ENCODE measurements at regions not wholly inside any gene's neighbourhood (a gene's known extent, or its start where the extent isn't known, plus 50 kb on each side); places are given as distances from the start of the nearest gene placed in this dataset.

DNA sequence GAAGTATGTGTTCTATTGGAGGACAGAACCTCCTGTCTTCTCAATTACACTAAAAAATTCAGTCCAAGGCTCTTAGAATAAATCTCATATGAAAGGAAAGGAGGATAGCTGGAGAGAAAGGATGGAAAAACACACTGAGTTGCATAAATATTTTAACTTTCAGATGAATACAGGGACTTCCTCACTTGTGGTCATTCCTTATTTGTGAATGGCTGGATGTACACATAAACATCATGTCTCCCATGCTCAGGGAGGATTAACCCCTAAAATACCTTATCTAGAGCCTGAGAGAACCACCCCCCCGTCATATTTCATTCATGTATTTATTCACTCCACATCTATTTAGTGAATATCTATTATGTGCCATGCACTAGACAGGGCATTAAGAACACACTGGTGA lies 217.6 kb upstream of the CITED2 start:
- no peak for ATAC-seq (ENCODE audit: low read depth in 2 of 2)
- no peak for DNase-seq
- Histone ChIP-seq H3K9me3 (ENCODE audit: control insufficient read depth in 2 of 2, low read length in 2 of 2) (no peaks in the 10 kb centered on the region), H3K4me3 (ENCODE audit: low read depth, low read length) (no peak overlapping the region), H3K4me1 (ENCODE audit: control insufficient read depth, insufficient read depth, low read length, poor library complexity, severe bottlenecking) (no peaks in the 10 kb centered on the region), H3K27me3 (ENCODE audit: control insufficient read depth, insufficient read depth, low read length) (peaks cover 7% of the 10 kb centered on the region), H3K27ac (ENCODE audit: insufficient read depth, low read length, poor library complexity, severe bottlenecking) (no peak overlapping the region), H3K36me3 (ENCODE audit: control insufficient read depth, insufficient read depth, low read length) (no peaks in the 10 kb centered on the region)
- Mint-ChIP-seq H3K4me1 (peaks cover 0 to 7% (median 0%) of the 10 kb centered on the region in 4 donors), H3K36me3 (no peaks in the 10 kb centered on the region), H3K4me3 (no peak overlapping the region), H3K27ac (no peak overlapping the region), H3K9me3 (peaks cover 0 to 1% (median 0%) of the 10 kb centered on the region in 7 donors), H3K27me3 (peaks cover 37% of the 10 kb centered on the region)

DNA sequence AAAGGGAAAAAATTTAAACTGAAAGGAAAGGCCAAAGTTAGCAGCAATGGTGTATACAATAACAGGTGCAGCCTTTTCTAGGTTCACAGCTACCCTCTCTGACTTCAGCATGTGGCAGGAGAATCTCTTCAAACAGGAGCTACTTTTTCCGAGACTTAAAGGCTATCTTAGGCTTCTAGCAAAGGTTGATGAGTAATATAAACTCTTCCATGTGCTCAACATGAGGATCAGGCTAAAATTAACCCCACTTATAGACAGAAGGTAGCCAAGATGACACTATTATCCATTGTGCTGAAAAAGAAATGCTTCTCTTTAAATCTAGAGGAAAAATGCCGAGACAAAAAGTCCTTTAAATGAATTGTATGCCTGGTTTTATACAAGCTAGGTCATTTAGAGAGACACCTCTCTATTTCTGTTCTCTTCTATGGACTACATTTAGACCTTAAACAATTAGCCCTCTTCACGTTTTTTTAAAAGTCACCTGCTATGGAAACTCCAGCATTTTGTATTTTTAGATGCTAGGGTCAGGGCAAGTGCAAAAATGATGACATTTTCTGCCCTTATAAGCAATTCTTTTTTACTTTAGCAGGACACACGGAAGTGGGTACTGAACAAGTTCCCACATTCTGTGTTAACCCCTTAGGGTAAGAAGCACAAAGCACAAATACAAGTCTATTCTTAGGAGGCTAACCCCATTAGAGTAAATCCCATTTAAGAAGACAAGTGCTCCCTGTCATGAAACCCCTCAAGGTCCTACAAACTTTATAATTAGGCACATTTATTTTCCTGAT lies 216.8 kb upstream of the CITED2 start:
- no peak overlapping the region for H3K4me3 ChIP-seq (ENCODE audit: low read depth, low read length)

DNA sequence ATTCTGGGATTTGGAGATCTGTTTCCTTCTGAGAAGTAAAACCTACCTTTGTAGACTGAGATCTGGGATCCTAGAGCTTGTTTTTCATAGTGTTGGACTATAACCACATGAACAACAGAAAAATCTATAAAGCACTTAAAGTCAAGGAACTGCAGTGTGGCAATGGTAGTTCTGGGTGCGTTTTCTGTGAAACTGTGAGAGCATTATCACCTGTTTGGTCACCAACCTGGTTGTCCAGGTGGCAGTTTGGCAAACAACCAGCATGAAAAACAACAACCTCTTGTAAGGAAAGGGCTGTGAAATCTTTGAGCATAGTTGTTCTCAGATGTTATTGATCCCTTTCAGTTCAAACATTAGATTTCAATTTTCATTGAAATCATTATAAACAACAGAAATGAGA lies 215.8 kb upstream of the CITED2 start:
- ATAC-seq (ENCODE audit: low read depth in 2 of 2) (no peak), DNase-seq (no peak)
- Histone ChIP-seq H3K9me3 (ENCODE audit: control insufficient read depth in 2 of 2, low read length in 2 of 2) (no peaks in the 10 kb centered on the region), H3K4me1 (ENCODE audit: control insufficient read depth, insufficient read depth, low read length, poor library complexity, severe bottlenecking) (no peaks in the 10 kb centered on the region), H3K4me3 (ENCODE audit: low read depth, low read length) (no peak overlapping the region), H3K27me3 (ENCODE audit: control insufficient read depth, insufficient read depth, low read length) (peaks cover 7% of the 10 kb centered on the region), H3K27ac (ENCODE audit: insufficient read depth, low read length, poor library complexity, severe bottlenecking) (no peak overlapping the region), H3K36me3 (ENCODE audit: control insufficient read depth, insufficient read depth, low read length) (no peaks in the 10 kb centered on the region)
- Mint-ChIP-seq H3K4me1 (peaks cover 0 to 6% (median 0%) of the 10 kb centered on the region in 4 donors), H3K4me3 (no peak overlapping the region), H3K9me3 (peaks cover 0 to 1% (median 0%) of the 10 kb centered on the region in 7 donors), H3K27me3 (peaks cover 37% of the 10 kb centered on the region), H3K27ac (no peak overlapping the region), H3K36me3 (no peaks in the 10 kb centered on the region)

More for the DNA sequence above, 216.8 kb upstream of the CITED2 start:
- Mint-ChIP-seq H3K9me3 (peaks cover 0 to 1% (median 0%) of the 10 kb centered on the region in 7 donors), H3K36me3 (no peaks in the 10 kb centered on the region), H3K4me1 (peaks cover 0 to 7% (median 0%) of the 10 kb centered on the region in 4 donors), H3K27ac (no peak overlapping the region), H3K27me3 (peaks cover 37% of the 10 kb centered on the region), H3K4me3 (no peak overlapping the region)
- Histone ChIP-seq H3K27ac (ENCODE audit: insufficient read depth, low read length, poor library complexity, severe bottlenecking) (no peak overlapping the region), H3K27me3 (ENCODE audit: control insufficient read depth, insufficient read depth, low read length) (peaks cover 7% of the 10 kb centered on the region), H3K9me3 (ENCODE audit: control insufficient read depth in 2 of 2, low read length in 2 of 2) (no peaks in the 10 kb centered on the region), H3K36me3 (ENCODE audit: control insufficient read depth, insufficient read depth, low read length) (no peaks in the 10 kb centered on the region), H3K4me1 (ENCODE audit: control insufficient read depth, insufficient read depth, low read length, poor library complexity, severe bottlenecking) (no peaks in the 10 kb centered on the region)
- ATAC-seq (ENCODE audit: low read depth in 2 of 2) (no peak), DNase-seq (no peak)

DNA sequence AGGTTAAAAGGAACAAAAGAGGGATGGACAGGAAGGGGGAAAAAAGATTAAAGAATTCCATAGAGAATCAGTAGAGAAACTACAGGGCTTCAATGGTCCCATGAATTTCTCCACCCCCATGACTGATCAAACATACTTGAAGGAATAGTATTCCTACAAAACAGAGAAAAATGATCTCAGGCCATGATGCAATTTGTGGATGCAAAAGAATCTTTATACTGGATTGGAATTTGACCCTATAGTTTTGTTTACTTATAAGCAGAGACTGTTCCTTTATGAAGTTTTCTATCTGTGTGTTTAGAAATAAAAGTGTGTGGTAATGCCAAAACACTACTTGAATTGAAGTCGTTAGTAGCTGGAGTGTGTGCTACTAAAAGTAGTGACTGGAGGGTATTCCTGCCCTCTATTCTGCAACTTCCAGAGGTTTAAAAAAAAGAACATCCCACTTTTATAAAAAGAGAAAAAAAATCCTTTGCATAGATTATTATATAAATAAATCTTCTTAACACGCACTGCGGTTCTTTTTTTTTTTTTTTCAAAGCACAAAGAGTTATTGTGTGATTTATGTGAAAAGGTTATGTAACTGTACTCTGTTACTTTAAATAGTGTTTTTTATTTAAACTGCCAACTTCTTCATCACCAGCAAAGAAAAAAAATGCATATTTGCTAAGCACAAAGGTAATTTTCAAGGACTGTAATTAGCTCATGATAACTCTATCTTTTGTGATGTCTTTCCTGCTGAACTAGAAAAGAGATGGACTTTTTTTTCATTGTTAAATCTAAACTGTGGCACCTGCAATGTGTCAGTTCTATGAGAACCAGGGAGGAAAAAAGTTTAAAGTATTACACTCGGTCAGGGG lies 214.5 kb upstream of the CITED2 start:
- H3K4me3 Mint-ChIP-seq, result no peak overlapping the region
- H3K9me3 ChIP-seq (ENCODE audit: control insufficient read depth in 2 of 2, low read length in 2 of 2), result no peaks in the 10 kb centered on the region
- peaks cover 0 to 1% (median 0%) of the 10 kb centered on the region in 7 donors for H3K9me3 Mint-ChIP-seq
- H3K36me3 ChIP-seq (ENCODE audit: control insufficient read depth, insufficient read depth, low read length), result no peaks in the 10 kb centered on the region
- H3K4me1 ChIP-seq (ENCODE audit: control insufficient read depth, insufficient read depth, low read length, poor library complexity, severe bottlenecking), result no peaks in the 10 kb centered on the region
- H3K27me3 Mint-ChIP-seq, result peaks cover 37% of the 10 kb centered on the region
- no peaks in the 10 kb centered on the region for H3K36me3 Mint-ChIP-seq
- H3K27me3 ChIP-seq (ENCODE audit: control insufficient read depth, insufficient read depth, low read length), result peaks cover 7% of the 10 kb centered on the region
- ATAC-seq (ENCODE audit: low read depth in 2 of 2) (no peak), DNase-seq (no peak)
- no peak overlapping the region for H3K27ac Mint-ChIP-seq
- peaks cover 0 to 2% (median 0%) of the 10 kb centered on the region in 4 donors for H3K4me1 Mint-ChIP-seq
- no peak overlapping the region for H3K4me3 ChIP-seq (ENCODE audit: low read depth, low read length)
- no peak overlapping the region for H3K27ac ChIP-seq (ENCODE audit: insufficient read depth, low read length, poor library complexity, severe bottlenecking)

DNA sequence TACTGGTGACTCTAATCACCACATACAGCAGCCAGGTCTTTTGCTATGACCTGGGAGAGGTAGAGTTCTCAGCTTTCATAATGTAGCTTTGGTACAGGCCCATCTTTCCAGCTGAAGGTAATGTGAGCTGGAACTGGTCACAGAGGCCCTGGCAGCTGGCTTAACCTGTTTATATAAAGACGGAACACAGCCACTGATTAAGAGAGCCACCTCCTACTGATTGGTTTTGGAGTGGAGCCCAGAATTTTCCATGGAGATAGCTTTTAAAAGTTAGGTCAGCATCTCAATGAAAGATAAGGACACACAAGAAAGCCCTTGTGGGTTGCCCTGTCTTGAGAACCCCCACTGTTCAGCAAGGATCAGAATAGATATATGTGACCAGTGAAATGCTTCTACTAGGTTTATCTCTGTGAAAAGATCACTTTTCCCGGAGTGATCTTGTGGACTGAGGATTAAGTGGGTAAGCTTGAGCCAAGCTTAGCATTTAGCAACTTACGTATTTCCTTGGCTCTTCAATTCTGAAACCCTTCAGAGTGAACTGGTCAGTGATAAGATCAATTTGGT lies 213.7 kb upstream of the CITED2 start:
- peaks cover 37% of the 10 kb centered on the region for H3K27me3 Mint-ChIP-seq
- no peak overlapping the region for H3K27ac Mint-ChIP-seq

DNA sequence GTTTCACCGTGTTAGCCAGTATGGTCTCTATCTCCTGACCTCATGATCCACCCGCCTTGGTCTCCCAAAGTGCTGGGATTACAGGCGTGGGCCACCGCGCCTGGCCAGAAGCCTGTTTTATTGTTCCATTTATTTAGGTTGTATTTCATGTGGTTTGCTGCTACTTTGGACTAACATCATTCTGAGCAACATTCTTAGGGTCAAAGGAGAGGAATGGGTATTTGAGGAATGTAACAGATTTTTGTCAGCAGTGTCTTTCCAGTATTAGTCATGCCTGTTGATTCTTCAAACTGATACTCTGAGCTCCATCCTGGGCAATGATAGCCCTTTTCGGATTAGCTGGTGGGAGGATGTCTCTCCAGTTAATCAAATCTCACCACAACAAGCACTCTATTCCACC lies 213.0 kb upstream of the CITED2 start:
- H3K4me3 Mint-ChIP-seq, result no peak overlapping the region
- Histone ChIP-seq H3K27ac (ENCODE audit: insufficient read depth, low read length, poor library complexity, severe bottlenecking) (no peak overlapping the region), H3K27me3 (ENCODE audit: control insufficient read depth, insufficient read depth, low read length) (peaks cover 9% of the 10 kb centered on the region), H3K4me3 (ENCODE audit: low read depth, low read length) (no peak overlapping the region), H3K9me3 (ENCODE audit: control insufficient read depth in 2 of 2, low read length in 2 of 2) (no peaks in the 10 kb centered on the region), H3K36me3 (ENCODE audit: control insufficient read depth, insufficient read depth, low read length) (no peaks in the 10 kb centered on the region), H3K4me1 (ENCODE audit: control insufficient read depth, insufficient read depth, low read length, poor library complexity, severe bottlenecking) (no peaks in the 10 kb centered on the region)
- H3K27ac Mint-ChIP-seq, result no peak overlapping the region
- peaks cover 33% of the 10 kb centered on the region for H3K27me3 Mint-ChIP-seq
- H3K9me3 Mint-ChIP-seq, result peaks cover 0 to 1% (median 0%) of the 10 kb centered on the region in 7 donors
- no peaks in the 10 kb centered on the region for H3K36me3 Mint-ChIP-seq
- ATAC-seq (ENCODE audit: low read depth in 2 of 2) (no peak), DNase-seq (no peak)
- H3K4me1 Mint-ChIP-seq, result peaks cover 0 to 2% (median 0%) of the 10 kb centered on the region in 4 donors

More for the DNA sequence above, 213.7 kb upstream of the CITED2 start:
- H3K36me3 ChIP-seq (ENCODE audit: control insufficient read depth, insufficient read depth, low read length), result no peaks in the 10 kb centered on the region
- Mint-ChIP-seq H3K9me3 (peaks cover 0 to 1% (median 0%) of the 10 kb centered on the region in 7 donors), H3K36me3 (no peaks in the 10 kb centered on the region), H3K4me3 (no peak overlapping the region), H3K4me1 (peaks cover 0 to 2% (median 0%) of the 10 kb centered on the region in 4 donors)
- peaks cover 9% of the 10 kb centered on the region for H3K27me3 ChIP-seq (ENCODE audit: control insufficient read depth, insufficient read depth, low read length)
- H3K9me3 ChIP-seq (ENCODE audit: control insufficient read depth in 2 of 2, low read length in 2 of 2), result no peaks in the 10 kb centered on the region
- no peak overlapping the region for H3K4me3 ChIP-seq (ENCODE audit: low read depth, low read length)
- H3K4me1 ChIP-seq (ENCODE audit: control insufficient read depth, insufficient read depth, low read length, poor library complexity, severe bottlenecking), result no peaks in the 10 kb centered on the region
- ATAC-seq (ENCODE audit: low read depth in 2 of 2) (no peak), DNase-seq (no peak)
- no peak overlapping the region for H3K27ac ChIP-seq (ENCODE audit: insufficient read depth, low read length, poor library complexity, severe bottlenecking)

DNA sequence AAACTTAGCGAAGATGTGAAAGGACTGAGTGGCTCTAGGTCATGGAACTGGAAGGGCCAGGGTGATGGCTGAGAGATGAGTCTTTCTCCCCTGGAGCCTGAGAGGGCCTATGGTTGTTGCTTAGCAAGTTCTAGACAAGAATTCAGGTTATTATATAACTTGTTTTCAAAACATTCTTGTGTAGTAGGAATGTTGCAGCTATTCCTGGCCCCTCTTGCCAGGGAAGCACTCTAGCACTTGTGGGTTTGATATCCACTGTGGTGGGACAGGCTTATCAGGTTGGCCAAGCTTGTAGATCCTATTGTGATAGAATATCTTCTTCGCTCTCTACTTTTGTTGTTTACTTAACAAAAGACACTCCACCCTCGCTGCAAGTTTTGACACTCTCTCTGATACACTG lies 211.8 kb upstream of the CITED2 start:
- Mint-ChIP-seq H3K9me3 (no peaks in the 10 kb centered on the region), H3K27ac (peak overlapping the region in 1 of 3 donors; percentile 34)
- ATAC-seq (ENCODE audit: low read depth in 2 of 2), result no peak

More for the DNA sequence above, 211.8 kb upstream of the CITED2 start:
- no peaks in the 10 kb centered on the region for H3K9me3 ChIP-seq (ENCODE audit: control insufficient read depth in 2 of 2, low read length in 2 of 2)
- H3K27me3 ChIP-seq (ENCODE audit: control insufficient read depth, insufficient read depth, low read length), result peaks cover 9% of the 10 kb centered on the region
- H3K4me1 ChIP-seq (ENCODE audit: control insufficient read depth, insufficient read depth, low read length, poor library complexity, severe bottlenecking), result no peaks in the 10 kb centered on the region
- H3K4me3 ChIP-seq (ENCODE audit: low read depth, low read length), result no peak overlapping the region
- no peaks in the 10 kb centered on the region for H3K36me3 ChIP-seq (ENCODE audit: control insufficient read depth, insufficient read depth, low read length)
- DNase-seq, result no peak
- no peak overlapping the region for H3K4me3 Mint-ChIP-seq
- H3K4me1 Mint-ChIP-seq, result peaks cover 0 to under 1% (median 0%) of the 10 kb centered on the region in 4 donors
- H3K27ac ChIP-seq (ENCODE audit: insufficient read depth, low read length, poor library complexity, severe bottlenecking), result no peak overlapping the region
- peaks cover 25% of the 10 kb centered on the region for H3K27me3 Mint-ChIP-seq
- H3K36me3 Mint-ChIP-seq, result no peaks in the 10 kb centered on the region

Measured in CD4-positive, CD25-positive, alpha-beta regulatory T cell (primary cell).